Astrocyte (in vitro differentiated cells and primary cell): ENCODE measurements at regions not wholly inside any gene's neighbourhood (a gene's known extent, or its start where the extent isn't known, plus 50 kb on each side); places are given as distances from the start of the nearest gene placed in this dataset.

Experiments used
- EZH2 ChIP-seq: IDR thresholded peaks from 2 replicates; pipeline ENCODE4 v1.6.1; 2012; ENCODE audit warnings: mild to moderate bottlenecking, low read length, inconsistent platforms; ENCODE audit not compliant: insufficient read depth
- TF ChIP-seq, protein P1 (sequence below): IDR thresholded peaks from 2 replicates; pipeline ENCODE4 v1.5.1; 2011; ENCODE audit warnings: low read depth, mild to moderate bottlenecking, inconsistent platforms, low read length, moderate library complexity; ENCODE audit not compliant: insufficient read depth

DNA sequence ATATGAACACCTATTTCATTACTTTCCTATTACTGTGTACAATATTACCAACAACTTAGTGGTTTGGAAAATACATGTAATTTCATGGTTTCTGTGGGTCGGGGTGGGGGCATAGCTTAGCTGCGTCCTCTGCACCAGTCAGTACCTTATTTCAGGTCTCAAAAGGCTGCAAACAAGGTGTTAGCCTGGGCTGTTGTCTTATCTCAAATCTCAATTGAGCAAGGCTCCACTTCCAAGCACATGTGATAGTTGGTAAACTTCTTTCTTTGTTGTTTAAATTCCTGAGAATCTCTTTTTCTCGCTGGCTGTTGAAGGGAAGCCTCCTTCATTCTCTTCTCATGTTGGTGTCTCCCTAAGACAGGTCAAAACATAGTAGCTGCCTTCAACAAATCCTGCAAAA, 485.4 kb downstream of the AMY1C start:
- TF ChIP-seq, protein P1, sequence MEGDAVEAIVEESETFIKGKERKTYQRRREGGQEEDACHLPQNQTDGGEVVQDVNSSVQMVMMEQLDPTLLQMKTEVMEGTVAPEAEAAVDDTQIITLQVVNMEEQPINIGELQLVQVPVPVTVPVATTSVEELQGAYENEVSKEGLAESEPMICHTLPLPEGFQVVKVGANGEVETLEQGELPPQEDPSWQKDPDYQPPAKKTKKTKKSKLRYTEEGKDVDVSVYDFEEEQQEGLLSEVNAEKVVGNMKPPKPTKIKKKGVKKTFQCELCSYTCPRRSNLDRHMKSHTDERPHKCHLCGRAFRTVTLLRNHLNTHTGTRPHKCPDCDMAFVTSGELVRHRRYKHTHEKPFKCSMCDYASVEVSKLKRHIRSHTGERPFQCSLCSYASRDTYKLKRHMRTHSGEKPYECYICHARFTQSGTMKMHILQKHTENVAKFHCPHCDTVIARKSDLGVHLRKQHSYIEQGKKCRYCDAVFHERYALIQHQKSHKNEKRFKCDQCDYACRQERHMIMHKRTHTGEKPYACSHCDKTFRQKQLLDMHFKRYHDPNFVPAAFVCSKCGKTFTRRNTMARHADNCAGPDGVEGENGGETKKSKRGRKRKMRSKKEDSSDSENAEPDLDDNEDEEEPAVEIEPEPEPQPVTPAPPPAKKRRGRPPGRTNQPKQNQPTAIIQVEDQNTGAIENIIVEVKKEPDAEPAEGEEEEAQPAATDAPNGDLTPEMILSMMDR: no peak
- no peak for TF ChIP-seq EZH2
